HG02623 (cell line): ENCODE measurements at regions not wholly inside any gene's neighbourhood (a gene's known extent, or its start where the extent isn't known, plus 50 kb on each side); places are given as distances from the start of the nearest gene placed in this dataset.

ENCODE experiments used
- ATAC-seq: cut with Tn5 transposase; IDR thresholded peaks from one replicate; pipeline ENCODE4 v1.9.1; 2021; ENCODE audit warnings: moderate library complexity; ENCODE audit not compliant: unreplicated experiment

DNA sequence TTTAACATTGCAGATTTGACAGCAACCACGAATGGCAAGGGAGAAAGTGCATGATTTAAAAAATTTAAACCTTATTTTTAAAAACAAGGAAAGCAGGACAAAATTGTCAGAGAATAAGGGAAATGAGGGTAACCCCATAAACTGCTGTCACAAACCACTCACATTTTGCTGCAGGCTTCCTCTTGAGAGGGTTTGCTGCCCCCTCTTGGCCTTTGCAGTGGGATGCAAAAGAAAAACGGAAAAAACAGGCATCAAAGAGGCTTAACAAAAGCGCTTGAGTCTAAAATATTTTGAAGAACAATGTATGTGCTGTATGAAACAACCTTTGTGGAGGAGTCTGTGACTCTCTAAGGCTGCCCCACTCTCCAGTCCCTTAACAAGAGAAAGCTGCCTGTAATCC is 91.6 kb downstream of the TMX3 start:
- no peak for ATAC-seq

DNA sequence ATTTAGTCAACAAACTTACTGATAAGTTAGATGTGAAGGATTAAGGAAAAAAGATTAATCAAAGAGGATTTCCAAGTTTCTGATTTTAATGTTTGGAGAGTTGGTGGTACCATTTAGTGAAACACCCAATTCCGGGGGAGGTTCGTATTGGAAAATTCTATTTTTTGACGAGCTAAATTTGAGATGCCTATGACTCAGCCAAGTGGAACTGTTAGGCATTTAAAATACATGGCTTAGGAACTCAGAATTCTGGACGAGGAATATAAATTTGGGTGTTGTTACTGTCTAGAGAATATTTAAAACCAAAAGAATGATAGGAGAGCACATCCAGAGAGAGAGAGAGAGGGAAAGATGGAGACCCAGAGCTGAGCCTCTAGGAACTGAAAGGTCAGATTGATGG is 103.6 kb downstream of the TMX3 start:
- ATAC-seq: no peak

- no peak for ATAC-seq
These were observed 105.9 kb downstream of the TMX3 start for GRCh38 chr18:68608851-68609490.

- ATAC-seq: no peak
These were observed 107.1 kb downstream of the TMX3 start for GRCh38 chr18:68607852-68608251.

- ATAC-seq: no peak
These were observed 110.7 kb downstream of the TMX3 start for GRCh38 chr18:68604256-68604655.

- no peak for ATAC-seq
These were observed 118.9 kb downstream of the TMX3 start for GRCh38 chr18:68596016-68596415.

DNA sequence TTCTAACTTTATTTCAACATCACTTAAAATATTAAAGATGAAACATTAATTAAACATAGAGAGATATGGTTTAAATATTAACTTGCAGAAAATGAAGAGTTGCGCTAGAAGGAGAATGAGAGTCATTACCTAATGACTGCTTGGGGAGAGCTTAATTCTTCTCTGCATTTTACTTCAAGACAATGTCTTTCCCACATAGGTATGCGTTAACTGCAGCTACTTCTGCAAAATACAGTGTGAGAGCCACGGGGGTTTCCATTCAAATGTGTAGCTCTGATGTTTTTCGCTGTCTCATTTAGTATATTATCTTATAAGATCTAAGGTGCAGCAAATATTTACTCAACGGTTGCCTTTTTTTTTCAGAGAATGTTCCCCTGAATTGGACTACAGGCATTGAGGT is 126.7 kb downstream of the TMX3 start:
- no peak for ATAC-seq

DNA sequence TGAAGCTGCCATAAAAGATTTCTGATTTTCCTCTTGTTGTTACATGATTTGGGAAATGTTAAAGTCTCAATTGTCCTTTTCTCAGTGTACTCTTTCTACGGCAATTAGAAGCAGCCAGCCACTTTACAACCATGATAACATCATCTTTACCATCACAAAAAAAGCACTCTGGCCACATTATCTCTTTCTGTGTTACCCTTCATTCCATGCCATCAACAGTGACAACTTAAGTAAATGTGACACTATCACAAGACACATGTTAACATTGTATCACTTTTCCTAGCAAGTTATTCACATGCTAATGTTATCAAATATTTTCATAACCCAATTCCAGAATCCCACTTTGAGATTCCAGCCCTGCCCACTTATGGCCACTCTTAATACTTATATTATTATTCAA is 131.2 kb downstream of the TMX3 start:
- ATAC-seq: no peak

DNA sequence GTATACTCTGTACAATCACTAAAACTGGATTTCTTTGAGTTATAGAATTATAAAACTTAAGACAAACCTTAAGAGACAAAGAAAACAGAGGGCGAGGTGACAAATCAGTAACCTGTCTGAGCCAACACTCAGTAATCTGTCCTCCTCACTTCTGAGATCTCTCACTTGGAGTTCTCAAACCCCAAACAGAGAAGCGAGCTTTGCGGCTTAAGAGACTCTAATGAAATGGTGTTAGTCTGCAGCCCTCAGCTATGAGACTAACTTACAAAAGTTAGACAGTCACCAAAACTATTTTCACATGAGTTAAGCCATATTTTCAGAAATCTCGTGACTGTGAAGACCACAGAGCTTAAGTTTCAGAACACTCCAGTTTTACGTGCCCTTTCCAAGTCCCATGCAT is 140.6 kb downstream of the TMX3 start:
- no peak for ATAC-seq

DNA sequence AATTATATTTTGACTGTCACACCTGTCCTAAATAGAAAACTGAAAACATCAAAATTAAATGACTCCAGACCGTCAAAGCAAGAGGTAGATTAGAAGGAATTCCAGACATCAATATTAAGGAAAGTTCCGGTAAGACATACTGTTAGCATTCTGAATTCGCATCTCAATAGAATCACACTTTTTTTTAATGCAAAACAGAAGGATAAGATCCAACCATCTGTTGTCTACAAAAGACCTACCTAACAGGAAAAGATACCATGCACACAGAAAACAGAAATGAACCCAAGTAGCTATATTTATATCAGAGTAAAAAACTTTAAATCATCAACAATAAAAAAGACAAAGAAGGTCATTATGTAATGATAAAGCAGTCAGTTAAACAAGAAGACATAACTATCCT is 145.0 kb downstream of the TMX3 start:
- ATAC-seq: no peak

GRCh38 chr18:68568364-68569155 is 146.3 kb downstream of the TMX3 start:
- ATAC-seq: no peak

DNA sequence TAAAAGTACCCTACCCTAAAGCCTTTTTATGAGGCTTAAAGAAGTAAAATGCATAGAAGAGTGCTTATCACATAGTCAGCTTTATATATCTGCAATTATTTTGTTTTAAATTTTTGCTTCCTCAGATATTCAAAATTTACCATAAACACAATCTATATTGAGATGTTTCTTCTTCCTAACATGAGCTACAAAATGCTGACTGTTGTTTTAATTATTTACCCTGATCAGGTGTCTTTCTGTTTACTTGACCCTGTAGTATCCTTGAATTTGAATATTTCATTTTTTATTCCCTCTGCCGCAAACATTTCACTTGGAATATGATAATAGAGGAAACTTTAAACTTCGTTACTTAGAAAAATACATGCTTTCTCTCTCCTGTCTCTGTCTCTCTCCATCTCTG is 147.9 kb downstream of the TMX3 start:
- ATAC-seq: no peak

GRCh38 chr18:68564961-68565360 is 149.9 kb downstream of the TMX3 start:
- no peak for ATAC-seq

GRCh38 chr18:68564351-68564750 is 150.6 kb downstream of the TMX3 start:
- ATAC-seq: no peak

DNA sequence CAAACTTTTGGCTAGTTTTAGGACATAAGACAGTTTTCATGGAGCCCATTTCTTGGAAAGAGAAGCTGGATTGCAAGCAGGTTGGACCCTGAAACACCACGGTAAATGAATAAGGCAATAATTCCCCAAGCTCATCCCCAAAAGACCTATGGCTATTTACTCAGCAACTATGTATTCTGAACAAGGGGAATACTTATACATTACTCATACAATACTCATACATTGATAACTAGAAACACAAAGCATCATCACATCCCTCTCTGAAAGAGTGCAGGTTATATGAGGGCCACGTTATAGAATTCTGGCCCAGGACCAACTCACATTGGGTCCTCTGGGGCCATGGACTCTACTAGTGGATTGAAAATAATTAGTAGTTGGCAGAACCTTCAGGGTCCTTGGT is 154.8 kb downstream of the TMX3 start:
- ATAC-seq: no peak

DNA sequence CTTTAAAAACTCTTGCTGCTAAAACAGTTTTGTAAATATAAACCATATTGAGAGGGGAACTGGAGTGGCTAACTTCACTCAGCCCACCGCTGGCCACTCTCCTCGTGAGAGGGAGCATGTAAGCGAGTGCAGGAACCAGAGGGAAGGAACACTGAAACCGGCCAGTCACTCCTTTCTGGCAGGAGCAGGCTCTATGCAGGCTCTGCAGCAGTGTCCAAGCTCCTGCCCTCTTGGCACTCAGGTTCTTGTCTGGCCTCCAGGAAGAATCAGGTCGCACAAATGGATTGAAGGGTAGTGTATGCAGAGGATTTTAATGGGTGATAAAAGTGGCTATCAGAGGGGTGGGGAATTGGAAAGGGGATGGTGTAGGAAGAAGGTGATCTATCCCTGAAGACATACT is 157.7 kb downstream of the TMX3 start:
- ATAC-seq: no peak

DNA sequence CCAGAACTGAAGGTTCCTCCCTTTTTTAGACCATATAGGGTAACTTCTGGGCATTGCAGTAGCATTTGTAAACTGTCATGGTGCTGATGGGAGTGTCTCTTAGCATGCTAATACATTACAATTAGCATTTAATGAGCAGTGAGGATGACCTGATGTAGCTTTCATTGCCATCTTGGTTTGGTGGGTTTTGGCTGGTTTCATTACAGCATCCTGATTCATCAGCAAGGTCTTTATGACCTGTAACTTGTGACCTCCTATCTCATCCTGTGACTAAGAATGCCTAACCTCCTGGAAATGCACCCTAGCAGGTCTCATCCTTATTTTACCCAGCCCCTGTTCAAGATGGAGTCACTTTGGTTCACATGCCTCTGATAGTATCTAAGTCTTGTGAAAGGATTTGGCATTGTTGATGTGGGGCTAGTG is 159.0 kb downstream of the TMX3 start:
- no peak for ATAC-seq

GRCh38 chr18:68548904-68549870 is 165.7 kb downstream of the TMX3 start:
- no peak for ATAC-seq

DNA sequence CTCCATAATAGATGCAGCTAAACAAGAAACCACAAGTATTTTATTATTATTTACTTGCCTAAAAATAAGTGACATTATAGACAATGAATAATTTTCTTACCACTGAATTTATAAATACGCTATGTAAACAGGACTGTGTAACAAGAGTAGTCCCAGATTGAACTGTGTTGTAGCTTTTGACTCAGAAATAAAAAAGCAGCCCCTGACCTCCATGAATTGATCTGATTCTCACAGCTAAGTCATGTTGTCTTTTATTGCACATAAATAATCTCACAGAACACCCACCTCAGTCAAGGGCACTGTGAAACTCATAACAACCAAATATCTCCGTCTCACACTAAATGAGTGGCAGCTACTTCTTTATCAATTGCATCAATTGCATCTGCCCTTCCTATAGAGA is 171.6 kb downstream of the TMX3 start:
- ATAC-seq: no peak

DNA sequence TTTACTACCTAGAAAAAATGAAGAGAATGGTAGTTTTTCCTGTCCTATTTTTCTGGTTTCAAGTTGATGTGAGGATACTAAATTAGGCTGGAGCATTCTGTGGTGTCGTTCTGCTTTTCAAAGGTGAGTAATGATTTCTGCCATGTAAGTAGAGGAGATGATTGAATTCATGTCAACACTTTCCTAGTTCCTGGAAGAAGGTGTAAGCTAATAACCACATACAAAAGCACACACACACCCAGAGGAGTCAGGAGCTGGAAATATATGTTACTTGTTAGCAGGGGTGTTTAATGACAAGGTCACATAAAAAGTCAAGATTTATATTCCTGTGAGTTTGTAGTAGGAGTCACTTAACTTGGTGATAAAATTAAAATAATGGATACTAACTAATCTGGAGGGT is 172.1 kb downstream of the TMX3 start:
- ATAC-seq: no peak

- ATAC-seq: no peak
These were observed 181.3 kb downstream of the TMX3 start for GRCh38 chr18:68533641-68534040.
